ENCODE measurements at regions not wholly inside any gene's neighbourhood (a gene's known extent, or its start where the extent isn't known, plus 50 kb on each side); places are given as distances from the start of the nearest gene placed in this dataset.

DNA sequence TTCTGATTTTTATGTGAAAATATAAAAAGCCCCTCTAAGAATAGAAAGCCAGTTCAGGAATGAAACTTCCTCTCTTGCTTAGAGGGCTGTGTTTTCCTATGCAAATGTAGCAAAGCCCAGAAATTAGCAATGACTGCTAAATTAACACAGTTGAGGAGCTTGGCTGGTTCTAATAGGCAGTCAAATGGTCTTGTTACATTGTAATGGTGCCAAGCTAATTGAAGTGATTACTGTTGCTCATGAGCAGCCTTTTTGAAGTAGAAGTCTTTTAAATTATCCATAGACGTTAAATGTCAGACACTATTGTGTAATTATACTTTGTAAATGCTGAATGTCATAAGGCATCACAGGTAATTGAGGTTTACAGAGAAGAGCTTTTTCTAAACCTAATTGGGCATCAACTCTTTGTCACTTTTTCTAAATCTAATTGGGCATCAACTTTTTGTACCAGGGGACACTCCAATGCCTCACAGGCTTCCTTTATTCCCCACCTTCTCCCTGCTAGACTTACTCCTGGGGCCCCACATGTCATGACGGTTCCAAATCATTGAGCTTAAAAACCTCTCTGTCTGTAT lies 229.1 kb downstream of the PSAT1 start:
- H3K27me3 ChIP-seq (ENCODE audit: low read length): no peaks in the 10 kb centered on the region
- no peak overlapping the region for H3K9ac ChIP-seq (ENCODE audit: low read length)
- no peak overlapping the region for H3K4me3 ChIP-seq (ENCODE audit: insufficient read depth, low read length, poor library complexity, severe bottlenecking)
- H3K36me3 ChIP-seq (ENCODE audit: low read length): no peaks in the 10 kb centered on the region
- TF ChIP-seq EZH2phosphoT487 (conservative IDR thresholded peaks at IDR 0.05; ENCODE audit: low read length): no peak
- TF ChIP-seq, protein P1, sequence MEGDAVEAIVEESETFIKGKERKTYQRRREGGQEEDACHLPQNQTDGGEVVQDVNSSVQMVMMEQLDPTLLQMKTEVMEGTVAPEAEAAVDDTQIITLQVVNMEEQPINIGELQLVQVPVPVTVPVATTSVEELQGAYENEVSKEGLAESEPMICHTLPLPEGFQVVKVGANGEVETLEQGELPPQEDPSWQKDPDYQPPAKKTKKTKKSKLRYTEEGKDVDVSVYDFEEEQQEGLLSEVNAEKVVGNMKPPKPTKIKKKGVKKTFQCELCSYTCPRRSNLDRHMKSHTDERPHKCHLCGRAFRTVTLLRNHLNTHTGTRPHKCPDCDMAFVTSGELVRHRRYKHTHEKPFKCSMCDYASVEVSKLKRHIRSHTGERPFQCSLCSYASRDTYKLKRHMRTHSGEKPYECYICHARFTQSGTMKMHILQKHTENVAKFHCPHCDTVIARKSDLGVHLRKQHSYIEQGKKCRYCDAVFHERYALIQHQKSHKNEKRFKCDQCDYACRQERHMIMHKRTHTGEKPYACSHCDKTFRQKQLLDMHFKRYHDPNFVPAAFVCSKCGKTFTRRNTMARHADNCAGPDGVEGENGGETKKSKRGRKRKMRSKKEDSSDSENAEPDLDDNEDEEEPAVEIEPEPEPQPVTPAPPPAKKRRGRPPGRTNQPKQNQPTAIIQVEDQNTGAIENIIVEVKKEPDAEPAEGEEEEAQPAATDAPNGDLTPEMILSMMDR (IDR thresholded peaks at IDR 0.05; ENCODE audit: insufficient read depth, low read length, poor library complexity, severe bottlenecking): no peak
- H2AFZ ChIP-seq (ENCODE audit: low read depth, low read length, severe bottlenecking): no peak overlapping the region
- H3K9me3 ChIP-seq (ENCODE audit: insufficient read depth, low read length): no peaks in the 10 kb centered on the region
- no peaks in the 10 kb centered on the region for H3K79me2 ChIP-seq (ENCODE audit: insufficient read depth, low read length)
- no peak overlapping the region for H3K27ac ChIP-seq (ENCODE audit: low read depth, low read length)
- no peaks in the 10 kb centered on the region for H3F3A ChIP-seq (ENCODE audit: insufficient read depth)
- no peaks in the 10 kb centered on the region for H3K9me2 ChIP-seq (replicated peaks; ENCODE audit: insufficient read depth, low read length)
- no peaks in the 10 kb centered on the region for H4K20me1 ChIP-seq (ENCODE audit: low read depth, low read length)
- no peak overlapping the region for H3K4me2 ChIP-seq (ENCODE audit: low read depth, low read length, poor library complexity, severe bottlenecking)

DNA sequence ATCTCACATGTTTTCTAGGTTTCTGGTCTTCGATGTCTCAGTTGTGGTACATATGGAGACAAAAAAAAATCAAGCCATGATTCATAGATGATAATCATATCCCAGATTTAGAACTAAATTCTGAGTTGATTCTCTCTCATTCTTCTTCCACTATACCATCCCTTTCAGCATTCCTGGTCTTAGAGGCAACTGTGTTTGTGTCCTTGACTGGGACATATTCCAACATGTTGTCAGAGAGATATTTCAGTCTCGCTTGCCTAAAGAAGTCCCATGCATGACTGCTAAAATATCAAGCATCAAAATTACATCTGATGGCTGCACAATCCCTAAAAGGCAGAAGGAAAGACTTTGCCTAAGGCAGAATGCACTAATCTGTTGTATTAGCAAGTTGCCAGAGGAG lies 236.6 kb downstream of the PSAT1 start:
- no peaks in the 10 kb centered on the region for H3K9me3 ChIP-seq (ENCODE audit: insufficient read depth, low read length)
- no peaks in the 10 kb centered on the region for H3F3A ChIP-seq (ENCODE audit: insufficient read depth)
- H3K9me2 ChIP-seq (replicated peaks; ENCODE audit: insufficient read depth, low read length): no peaks in the 10 kb centered on the region
- TF ChIP-seq, protein P1 (IDR thresholded peaks at IDR 0.05; ENCODE audit: insufficient read depth, low read length, poor library complexity, severe bottlenecking): no peak
- TF ChIP-seq EZH2phosphoT487 (conservative IDR thresholded peaks at IDR 0.05; ENCODE audit: low read length): no peak
- H3K27me3 ChIP-seq (ENCODE audit: low read length): no peaks in the 10 kb centered on the region
- no peak overlapping the region for H3K27ac ChIP-seq (ENCODE audit: low read depth, low read length)
- no peak overlapping the region for H3K9ac ChIP-seq (ENCODE audit: low read length)
- no peak overlapping the region for H3K4me3 ChIP-seq (ENCODE audit: insufficient read depth, low read length, poor library complexity, severe bottlenecking)
- H2AFZ ChIP-seq (ENCODE audit: low read depth, low read length, severe bottlenecking): no peak overlapping the region
- no peak overlapping the region for H3K4me2 ChIP-seq (ENCODE audit: low read depth, low read length, poor library complexity, severe bottlenecking)
- H4K20me1 ChIP-seq (ENCODE audit: low read depth, low read length): no peaks in the 10 kb centered on the region
- no peaks in the 10 kb centered on the region for H3K79me2 ChIP-seq (ENCODE audit: insufficient read depth, low read length)
- no peaks in the 10 kb centered on the region for H3K36me3 ChIP-seq (ENCODE audit: low read length)

DNA sequence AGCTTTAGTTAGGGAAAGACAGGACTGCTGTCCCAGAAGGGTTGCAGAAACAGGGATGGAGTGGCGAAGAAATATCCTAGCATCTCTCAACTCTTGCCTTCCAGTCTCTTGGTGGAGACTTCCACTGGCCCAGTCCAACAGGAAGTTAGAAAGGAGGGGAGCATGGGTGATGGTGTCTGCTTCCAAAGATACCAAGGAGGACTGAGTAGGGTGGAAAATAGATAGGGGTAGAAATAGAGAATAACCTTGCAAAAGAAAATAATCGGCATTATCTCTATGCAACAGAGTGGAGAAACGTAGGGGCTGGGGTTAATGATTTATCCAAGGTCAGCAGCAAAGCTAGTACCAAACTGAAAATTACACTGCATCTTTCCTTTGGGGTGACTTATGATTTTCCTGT lies 242.3 kb downstream of the PSAT1 start:
- Histone ChIP-seq H3K9me2 (replicated peaks; ENCODE audit: insufficient read depth, low read length) (no peaks in the 10 kb centered on the region), H4K20me1 (ENCODE audit: low read depth, low read length) (no peaks in the 10 kb centered on the region), H3K9me3 (ENCODE audit: insufficient read depth, low read length) (no peaks in the 10 kb centered on the region), H3K36me3 (ENCODE audit: low read length) (no peaks in the 10 kb centered on the region), H3K4me3 (ENCODE audit: insufficient read depth, low read length, poor library complexity, severe bottlenecking) (no peak overlapping the region), H3K4me2 (ENCODE audit: low read depth, low read length, poor library complexity, severe bottlenecking) (no peak overlapping the region), H3K27me3 (ENCODE audit: low read length) (no peaks in the 10 kb centered on the region), H2AFZ (ENCODE audit: low read depth, low read length, severe bottlenecking) (no peak overlapping the region), H3K9ac (ENCODE audit: low read length) (no peak overlapping the region), H3F3A (ENCODE audit: insufficient read depth) (no peaks in the 10 kb centered on the region), H3K27ac (ENCODE audit: low read depth, low read length) (no peak overlapping the region), H3K79me2 (ENCODE audit: insufficient read depth, low read length) (no peaks in the 10 kb centered on the region)
- TF ChIP-seq, protein P1 (IDR thresholded peaks at IDR 0.05; ENCODE audit: insufficient read depth, low read length, poor library complexity, severe bottlenecking): no peak
- TF ChIP-seq EZH2phosphoT487 (conservative IDR thresholded peaks at IDR 0.05; ENCODE audit: low read length): no peak
